GM12865 (cell line): ENCODE measurements at regions not wholly inside any gene's neighbourhood (a gene's known extent, or its start where the extent isn't known, plus 50 kb on each side); places are given as distances from the start of the nearest gene placed in this dataset.
A peak's percentile ranks its signal among the peaks of the same experiment; 100 is the strongest.

Experiments used
- DNase-seq: peaks from one replicate; pipeline ENCODE4 v3.0.0; 2010; ENCODE audit warnings: low read depth
- H3K4me3 ChIP-seq: 2 replicates; pipeline ENCODE4 v1.5.1; 2011; ENCODE audit warnings: mild to moderate bottlenecking, low read depth, low read length, control low read depth
- TF ChIP-seq, protein P1 (sequence below): IDR thresholded peaks from 2 replicates; pipeline ENCODE4 v1.5.1; 2011; ENCODE audit warnings: low read length, control low read depth, low read depth, inconsistent platforms; ENCODE audit not compliant: insufficient read depth; ENCODE audit errors: missing control alignments

DNA sequence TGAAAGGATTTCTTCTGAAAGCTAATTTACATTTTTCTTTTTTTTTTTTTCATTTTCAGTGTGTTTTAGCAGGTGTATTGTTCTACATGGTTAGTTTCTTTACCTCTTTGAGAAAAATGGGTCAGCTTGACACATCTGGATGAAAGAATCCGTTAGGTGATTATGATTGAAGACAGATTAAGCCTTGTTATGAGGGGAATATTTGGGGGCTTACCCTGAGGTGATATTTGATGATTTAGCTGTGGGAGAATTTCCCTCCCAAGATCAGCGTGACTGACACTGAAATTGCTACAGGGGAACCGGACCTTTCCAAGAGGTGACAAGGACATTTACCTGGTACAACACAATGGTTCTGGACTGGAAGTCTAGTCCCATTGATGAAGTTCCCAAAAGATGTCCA is 147.5 kb downstream of the NFKBIZ start:
- TF ChIP-seq, protein P1, sequence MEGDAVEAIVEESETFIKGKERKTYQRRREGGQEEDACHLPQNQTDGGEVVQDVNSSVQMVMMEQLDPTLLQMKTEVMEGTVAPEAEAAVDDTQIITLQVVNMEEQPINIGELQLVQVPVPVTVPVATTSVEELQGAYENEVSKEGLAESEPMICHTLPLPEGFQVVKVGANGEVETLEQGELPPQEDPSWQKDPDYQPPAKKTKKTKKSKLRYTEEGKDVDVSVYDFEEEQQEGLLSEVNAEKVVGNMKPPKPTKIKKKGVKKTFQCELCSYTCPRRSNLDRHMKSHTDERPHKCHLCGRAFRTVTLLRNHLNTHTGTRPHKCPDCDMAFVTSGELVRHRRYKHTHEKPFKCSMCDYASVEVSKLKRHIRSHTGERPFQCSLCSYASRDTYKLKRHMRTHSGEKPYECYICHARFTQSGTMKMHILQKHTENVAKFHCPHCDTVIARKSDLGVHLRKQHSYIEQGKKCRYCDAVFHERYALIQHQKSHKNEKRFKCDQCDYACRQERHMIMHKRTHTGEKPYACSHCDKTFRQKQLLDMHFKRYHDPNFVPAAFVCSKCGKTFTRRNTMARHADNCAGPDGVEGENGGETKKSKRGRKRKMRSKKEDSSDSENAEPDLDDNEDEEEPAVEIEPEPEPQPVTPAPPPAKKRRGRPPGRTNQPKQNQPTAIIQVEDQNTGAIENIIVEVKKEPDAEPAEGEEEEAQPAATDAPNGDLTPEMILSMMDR, result no peak
- peak; percentile 50 for DNase-seq
- no peak overlapping the region for H3K4me3 ChIP-seq

DNA sequence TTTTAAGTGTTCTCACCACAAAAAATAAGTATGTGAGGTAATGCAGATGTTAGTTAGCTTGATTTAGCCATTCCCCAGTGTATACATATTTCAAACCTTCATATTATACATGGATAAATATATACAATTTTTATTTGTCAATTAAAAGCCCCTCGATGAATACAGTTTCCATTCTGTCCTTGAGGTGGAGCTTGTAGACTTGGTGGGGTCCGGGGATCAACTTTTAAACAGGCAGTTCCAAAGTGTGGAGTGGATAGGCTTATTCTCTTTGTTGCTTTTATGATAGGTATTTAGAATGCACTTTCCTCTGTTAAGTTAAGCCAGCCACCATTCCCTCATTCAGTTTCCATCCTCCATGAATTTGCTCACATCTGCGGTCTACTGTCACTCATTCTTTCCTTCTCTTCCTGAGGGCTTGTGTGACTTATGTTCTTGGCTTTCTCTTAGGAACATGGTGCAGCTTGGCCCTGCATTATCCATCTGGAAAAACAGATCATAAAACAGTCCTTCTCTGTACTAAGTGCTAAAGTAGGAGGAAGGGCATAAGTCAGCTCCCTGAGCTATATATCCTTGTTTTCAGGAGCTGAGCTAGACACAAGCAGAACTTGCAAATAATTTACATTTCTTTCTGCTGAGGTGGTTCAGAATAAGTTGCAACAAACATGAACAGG is 149.1 kb downstream of the NFKBIZ start:
- H3K4me3 ChIP-seq, result no peak overlapping the region
- TF ChIP-seq, protein P1, result peak; percentile 4
- no peak for DNase-seq

DNA sequence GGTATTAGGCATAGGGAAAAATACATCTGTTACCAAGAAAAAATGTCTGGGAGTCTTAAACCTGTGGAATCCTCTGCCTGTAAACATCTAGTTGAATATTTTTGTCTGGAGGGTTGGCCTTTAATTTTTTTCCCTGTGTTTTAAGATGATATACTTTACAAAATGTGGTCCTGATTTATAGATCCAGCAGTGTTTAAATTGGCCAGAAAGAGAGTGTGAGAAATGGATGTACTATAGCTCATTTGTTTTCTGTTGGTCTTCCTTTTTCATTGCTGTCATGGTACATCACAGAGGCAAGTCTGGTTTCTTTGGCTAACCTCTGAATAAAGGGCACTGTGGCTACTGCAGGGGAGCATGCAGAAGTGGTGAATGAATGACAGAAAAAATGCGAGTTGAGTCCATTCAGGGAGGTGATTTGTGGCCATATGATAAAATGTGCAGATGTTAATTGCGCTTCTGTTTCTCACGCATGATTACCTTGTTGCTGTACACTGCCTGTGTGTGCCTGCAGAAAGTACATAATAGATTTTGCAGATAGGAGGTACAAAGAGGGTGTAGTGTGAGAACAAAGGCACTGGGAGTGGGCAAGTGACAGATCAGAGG is 150.0 kb downstream of the NFKBIZ start:
- TF ChIP-seq, protein P1, result no peak
- DNase-seq, result no peak
- no peak overlapping the region for H3K4me3 ChIP-seq

DNA sequence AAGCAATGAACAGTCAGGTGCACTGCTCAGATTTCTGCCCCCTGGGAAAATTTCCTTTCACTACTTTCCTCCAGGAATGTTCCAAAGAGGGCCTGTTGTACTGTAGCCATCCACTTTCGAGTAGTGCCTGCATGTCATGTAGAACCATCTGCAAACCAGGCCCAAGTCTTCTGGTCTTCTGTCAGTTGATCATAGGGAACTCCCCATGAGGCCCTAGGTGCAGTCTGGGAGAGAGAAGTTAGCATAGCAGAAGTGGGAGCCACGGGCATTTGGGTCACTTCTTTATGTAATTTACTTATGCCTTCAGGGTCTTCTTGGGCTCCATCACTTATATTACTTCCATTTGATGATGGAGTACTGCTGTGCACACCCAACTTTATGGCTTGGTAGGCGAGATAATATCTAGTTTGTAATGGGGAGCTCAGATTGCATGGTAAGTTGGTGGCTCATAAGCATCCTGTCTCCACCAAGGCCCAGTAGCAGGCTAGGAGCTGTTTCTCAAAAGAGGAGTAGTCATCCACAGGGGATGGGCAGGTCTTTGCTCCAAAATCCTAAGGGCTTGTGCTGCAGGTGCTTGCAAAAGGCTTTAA is 151.4 kb downstream of the NFKBIZ start:
- TF ChIP-seq, protein P1, result no peak
- no peak overlapping the region for H3K4me3 ChIP-seq
- DNase-seq, result no peak

GRCh38 chr3:102002056-102002455 is 152.7 kb downstream of the NFKBIZ start:
- TF ChIP-seq, protein P1, result no peak
- H3K4me3 ChIP-seq, result no peak overlapping the region

DNA sequence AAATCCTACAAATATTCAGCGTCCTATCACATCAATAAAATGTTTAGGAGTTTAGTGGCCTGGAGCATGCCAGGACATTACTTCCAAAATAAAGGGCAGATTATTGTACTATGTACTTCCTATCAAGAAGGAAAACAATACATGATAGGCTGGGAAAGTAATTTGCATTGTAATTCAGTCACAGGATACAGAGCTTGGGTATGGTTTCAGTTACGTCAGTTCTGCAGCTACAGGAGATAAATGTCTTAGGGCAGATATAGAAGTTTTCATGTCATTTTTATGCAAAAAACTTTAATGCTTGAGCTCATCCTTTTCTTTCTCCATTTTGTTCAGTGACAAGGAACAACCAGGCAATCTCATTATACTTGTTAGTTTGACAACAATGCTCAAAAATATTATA is 155.2 kb downstream of the NFKBIZ start:
- TF ChIP-seq, protein P1, result no peak
- no peak for DNase-seq
- no peak overlapping the region for H3K4me3 ChIP-seq

More at GRCh38 chr3:102002056-102002455, 152.7 kb downstream of the NFKBIZ start:
- no peak for DNase-seq
